ENCODE measurements at regions not wholly inside any gene's neighbourhood (a gene's known extent, or its start where the extent isn't known, plus 50 kb on each side); places are given as distances from the start of the nearest gene placed in this dataset.

DNA sequence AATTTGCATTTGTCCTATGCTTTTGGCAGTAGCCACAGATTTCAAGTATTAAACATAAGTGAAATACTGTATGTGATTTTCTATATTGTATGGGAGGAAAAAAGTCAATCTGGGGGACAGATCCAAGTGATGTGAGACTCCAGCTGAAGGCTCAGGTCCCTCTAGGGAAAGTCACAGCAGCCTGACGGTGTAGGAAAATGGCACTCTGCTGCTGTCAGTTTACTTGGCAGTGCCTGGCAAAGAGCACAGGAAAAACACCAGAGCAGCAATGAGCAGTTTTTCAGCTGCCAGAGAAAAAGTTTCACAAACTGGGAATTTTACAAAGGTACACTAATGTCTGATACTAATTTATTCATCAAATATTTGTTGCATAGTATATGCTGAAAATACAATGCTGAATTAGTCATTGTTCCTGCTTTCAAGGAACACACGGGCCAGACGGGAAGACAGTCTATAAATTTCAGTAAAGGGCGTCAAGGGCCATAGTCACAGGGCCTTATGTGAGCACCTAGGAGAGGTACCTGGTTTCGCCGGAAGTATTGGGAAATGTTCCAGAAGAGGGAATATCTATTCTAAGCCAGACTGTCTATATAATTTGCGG is 66.2 kb upstream of the SLC38A2 start:
- H3K36me3 ChIP-seq = no peaks in the 10 kb centered on the region
- no peak overlapping the region for H3K4me3 ChIP-seq
- H3K27ac ChIP-seq = no peak overlapping the region
- no peaks in the 10 kb centered on the region for H3K27me3 ChIP-seq
- 85% methylated on average over 7 of the region's 7 CpGs for WGBS
- DNase-seq (ENCODE audit: low spot score in 2 of 2) = no peak
- H3K9me3 ChIP-seq = no peaks in the 10 kb centered on the region
- no peak for TF ChIP-seq EP300 (IDR thresholded peaks at IDR 0.05)
- TF ChIP-seq POLR2AphosphoS5 (IDR thresholded peaks at IDR 0.05) = no peak
- no peak for TF ChIP-seq POLR2A (IDR thresholded peaks at IDR 0.05)
- TF ChIP-seq CTCF (IDR thresholded peaks at IDR 0.05) = no peak
- peaks cover 9% of the 10 kb centered on the region for H3K4me1 ChIP-seq

DNA sequence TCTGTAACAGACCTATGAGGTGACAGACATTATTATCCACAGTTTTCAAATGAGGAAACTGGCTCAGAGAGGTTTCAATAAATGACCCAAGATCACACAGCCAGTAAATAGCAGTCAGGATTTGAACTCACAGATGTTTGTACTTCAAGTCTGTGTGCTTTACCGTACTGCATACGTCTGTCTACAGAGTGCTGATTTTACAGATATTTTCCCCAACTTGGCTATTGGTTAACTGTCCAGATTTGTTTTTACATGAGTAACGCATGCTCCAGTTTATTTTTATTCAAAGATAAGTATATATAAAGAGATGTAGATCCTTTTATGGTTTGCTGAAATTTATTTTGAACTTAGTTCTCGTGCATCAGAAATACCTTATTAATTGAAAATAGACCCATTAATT is 65.7 kb upstream of the SLC38A2 start:
- Histone ChIP-seq H3K4me1 (peaks cover 9% of the 10 kb centered on the region), H3K27me3 (no peaks in the 10 kb centered on the region), H3K36me3 (no peaks in the 10 kb centered on the region), H3K27ac (no peak overlapping the region), H3K4me3 (no peak overlapping the region), H3K9me3 (no peaks in the 10 kb centered on the region)
- 94% methylated on average over 4 of the region's 4 CpGs for WGBS
- no peak for DNase-seq (ENCODE audit: low spot score in 2 of 2)
- no peak for TF ChIP-seq CTCF (IDR thresholded peaks at IDR 0.05)

DNA sequence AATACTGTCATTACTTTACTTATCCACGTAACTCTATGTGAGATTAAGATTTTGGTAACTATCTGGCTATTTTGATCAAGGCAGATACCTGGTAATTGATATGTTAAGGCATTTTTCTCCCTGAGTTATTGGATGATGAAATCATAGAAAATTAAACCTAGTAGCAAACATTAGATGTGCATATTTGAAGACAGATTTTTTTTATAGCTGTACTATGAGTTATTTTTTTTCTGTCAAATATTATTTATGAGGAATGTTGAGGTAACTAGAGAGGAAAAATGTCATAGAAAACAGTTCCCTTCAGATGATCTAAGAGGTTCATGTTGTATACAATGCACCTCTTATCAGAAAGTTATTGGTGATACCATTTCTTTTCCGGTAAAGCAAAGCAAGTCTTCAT is 64.9 kb upstream of the SLC38A2 start:
- Histone ChIP-seq H3K9me3 (no peaks in the 10 kb centered on the region), H3K4me3 (no peak overlapping the region), H3K4me1 (peaks cover 2% of the 10 kb centered on the region), H3K36me3 (no peaks in the 10 kb centered on the region), H3K27me3 (no peaks in the 10 kb centered on the region), H3K27ac (no peak overlapping the region)
- TF ChIP-seq EP300 (IDR thresholded peaks at IDR 0.05) = no peak
- no peak for TF ChIP-seq POLR2AphosphoS5 (IDR thresholded peaks at IDR 0.05)
- WGBS = 95% methylated on average over 2 of the region's 2 CpGs
- no peak for DNase-seq (ENCODE audit: low spot score in 2 of 2)

GRCh38 chr12:46436747-46437146 is 64.2 kb upstream of the SLC38A2 start:
- Histone ChIP-seq H3K4me3 (no peak overlapping the region), H3K9me3 (no peaks in the 10 kb centered on the region), H3K27ac (no peak overlapping the region), H3K27me3 (no peaks in the 10 kb centered on the region), H3K36me3 (no peaks in the 10 kb centered on the region), H3K4me1 (peaks cover 4% of the 10 kb centered on the region)
- TF ChIP-seq EP300 (IDR thresholded peaks at IDR 0.05) = no peak
- no peak for TF ChIP-seq POLR2A (IDR thresholded peaks at IDR 0.05)
- TF ChIP-seq POLR2AphosphoS5 (IDR thresholded peaks at IDR 0.05) = no peak
- TF ChIP-seq CTCF (IDR thresholded peaks at IDR 0.05) = no peak
- DNase-seq (ENCODE audit: low spot score in 2 of 2) = no peak
- 81% methylated on average over 3 of the region's 3 CpGs for WGBS

GRCh38 chr12:46435625-46436024 is 63.1 kb upstream of the SLC38A2 start:
- Histone ChIP-seq H3K9me3 (no peaks in the 10 kb centered on the region), H3K4me1 (peaks cover 11% of the 10 kb centered on the region), H3K27me3 (no peaks in the 10 kb centered on the region), H3K36me3 (no peaks in the 10 kb centered on the region), H3K4me3 (no peak overlapping the region), H3K27ac (no peak overlapping the region)
- no peak for DNase-seq (ENCODE audit: low spot score in 2 of 2)
- TF ChIP-seq POLR2A (IDR thresholded peaks at IDR 0.05) (no peak), EP300 (IDR thresholded peaks at IDR 0.05) (no peak), POLR2AphosphoS5 (IDR thresholded peaks at IDR 0.05) (no peak), CTCF (IDR thresholded peaks at IDR 0.05) (no peak)

DNA sequence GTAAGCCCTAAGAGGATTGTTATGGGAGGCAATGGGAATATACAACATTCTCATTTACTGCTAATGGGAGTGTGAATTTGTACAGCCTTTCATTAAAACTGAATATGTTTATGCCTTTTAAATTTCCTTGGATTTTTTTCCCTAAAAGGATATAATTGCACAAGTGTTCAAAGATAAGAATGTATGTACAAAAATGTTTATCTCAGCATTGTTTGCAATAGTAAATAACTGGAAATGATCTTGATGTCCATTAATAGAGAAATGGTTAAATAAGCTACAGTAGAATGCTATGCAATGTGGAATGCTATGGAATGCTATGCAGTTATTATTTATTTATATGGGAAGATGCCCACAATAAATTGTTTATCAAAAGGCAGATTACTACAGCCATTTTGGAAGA is 62.5 kb upstream of the SLC38A2 start:
- H3K27ac ChIP-seq = no peak overlapping the region
- H3K9me3 ChIP-seq = no peaks in the 10 kb centered on the region
- peaks cover 16% of the 10 kb centered on the region for H3K4me1 ChIP-seq
- no peaks in the 10 kb centered on the region for H3K36me3 ChIP-seq
- H3K4me3 ChIP-seq = no peak overlapping the region
- DNase-seq (ENCODE audit: low spot score in 2 of 2) = no peak
- no peaks in the 10 kb centered on the region for H3K27me3 ChIP-seq
- TF ChIP-seq CTCF (IDR thresholded peaks at IDR 0.05) (no peak), POLR2A (IDR thresholded peaks at IDR 0.05) (no peak), EP300 (IDR thresholded peaks at IDR 0.05) (no peak), POLR2AphosphoS5 (IDR thresholded peaks at IDR 0.05) (no peak)
